DOHH2 (cell line): ENCODE measurements at regions not wholly inside any gene's neighbourhood (a gene's known extent, or its start where the extent isn't known, plus 50 kb on each side); places are given as distances from the start of the nearest gene placed in this dataset.

Experiments
- H3F3A ChIP-seq: fragments of 200-600 bp; sonication (generic), shearing (Covaris generic); 2 replicates; pipeline ENCODE4 v1.6.0; 2016; ENCODE audit warnings: antibody characterized with exemption, mild to moderate bottlenecking; ENCODE audit not compliant: control insufficient read depth, insufficient read depth
- H3K27ac ChIP-seq: fragments of 200-600 bp; sonication (generic); 2 replicates; pipeline ENCODE4 v1.5.1; 2014; ENCODE audit warnings: low read depth, mild to moderate bottlenecking, low read length, moderate library complexity
- H3K27me3 ChIP-seq: fragments of 200-600 bp; sonication (generic); 2 replicates; pipeline ENCODE4 v1.6.1; 2014; ENCODE audit warnings: mild to moderate bottlenecking, low read length, mixed read lengths; ENCODE audit not compliant: control insufficient read depth
- H3K36me3 ChIP-seq: fragments of 200-600 bp; sonication (generic); 2 replicates; pipeline ENCODE4 v1.6.1; 2014; ENCODE audit warnings: mild to moderate bottlenecking, low read length, moderate library complexity, mixed read lengths; ENCODE audit not compliant: control insufficient read depth
- H3K4me1 ChIP-seq: fragments of 200-600 bp; sonication (generic); 2 replicates; pipeline ENCODE4 v1.6.1; 2014; ENCODE audit warnings: mild to moderate bottlenecking, low read length, mixed read lengths; ENCODE audit not compliant: control insufficient read depth
- H3K4me2 ChIP-seq: fragments of 200-600 bp; sonication (generic); 2 replicates; pipeline ENCODE4 v1.6.0; 2014; ENCODE audit warnings: mild to moderate bottlenecking, low read length, moderate library complexity
- H3K4me3 ChIP-seq: fragments of 200-600 bp; sonication (generic); 2 replicates; pipeline ENCODE4 v1.5.1; 2014; ENCODE audit warnings: mild to moderate bottlenecking, low read length, mixed read lengths
- H3K79me2 ChIP-seq: fragments of 200-600 bp; sonication (generic); 2 replicates; pipeline ENCODE4 v1.6.1; 2014; ENCODE audit warnings: mild to moderate bottlenecking, low read length, mixed read lengths; ENCODE audit not compliant: control insufficient read depth
- H3K9me2 ChIP-seq: fragments of 200-600 bp; sonication (generic); replicated peaks from 2 replicates; pipeline ENCODE4 v1.6.1; 2014; ENCODE audit warnings: mild to moderate bottlenecking, low read length, mixed read lengths; ENCODE audit not compliant: control insufficient read depth
- H3K9me3 ChIP-seq: fragments of 200-600 bp; sonication (generic); 2 replicates; pipeline ENCODE4 v1.6.1; 2014; ENCODE audit warnings: antibody characterized with exemption, low read length, mixed read lengths; ENCODE audit not compliant: control insufficient read depth, insufficient read depth
- H4K20me1 ChIP-seq: fragments of 200-600 bp; sonication (generic); 2 replicates; pipeline ENCODE4 v1.6.0; 2014; ENCODE audit warnings: low read depth, mild to moderate bottlenecking, antibody characterized with exemption, low read length, moderate library complexity; ENCODE audit not compliant: control insufficient read depth, insufficient read depth
- CTCF ChIP-seq: fragments of 200-600 bp; sonication (generic); IDR thresholded peaks from one replicate; pipeline ENCODE4 v1.5.1; 2014; ENCODE audit warnings: antibody characterized with exemption, mild to moderate bottlenecking, low read depth, low read length; ENCODE audit not compliant: poor library complexity, severe bottlenecking
- EZH2phosphoT487 ChIP-seq: fragments of 200-600 bp; sonication (generic); IDR thresholded peaks from 2 replicates; pipeline ENCODE4 v1.6.1; 2017; ENCODE audit warnings: borderline replicate concordance, mild to moderate bottlenecking, antibody characterized with exemption, low read length, moderate library complexity, mixed read lengths

- Histone ChIP-seq H3K36me3 (no peaks in the 10 kb centered on the region), H3K27ac (no peak overlapping the region), H3K9me2 (no peaks in the 10 kb centered on the region), H3K4me2 (no peak overlapping the region), H4K20me1 (no peaks in the 10 kb centered on the region), H3K27me3 (no peaks in the 10 kb centered on the region), H3K4me1 (no peaks in the 10 kb centered on the region), H3K79me2 (no peaks in the 10 kb centered on the region), H3F3A (no peaks in the 10 kb centered on the region), H3K9me3 (no peaks in the 10 kb centered on the region), H3K4me3 (no peak overlapping the region)
- TF ChIP-seq EZH2phosphoT487 (no peak), CTCF (no peak)
Observed at GRCh38 chr20:59110607-59111006, 53.0 kb upstream of the ZNF831 start.

- Histone ChIP-seq H3K79me2 (no peaks in the 10 kb centered on the region), H3K27ac (no peak overlapping the region), H3K36me3 (no peaks in the 10 kb centered on the region), H4K20me1 (no peaks in the 10 kb centered on the region), H3K4me1 (peaks cover 12% of the 10 kb centered on the region), H3K4me2 (no peak overlapping the region), H3K9me3 (no peaks in the 10 kb centered on the region), H3K4me3 (no peak overlapping the region), H3F3A (no peaks in the 10 kb centered on the region), H3K27me3 (no peaks in the 10 kb centered on the region), H3K9me2 (no peaks in the 10 kb centered on the region)
- TF ChIP-seq EZH2phosphoT487: no peak
- TF ChIP-seq CTCF: no peak
Observed at GRCh38 chr20:59105581-59105980, 58.0 kb upstream of the ZNF831 start.

GRCh38 chr20:59104831-59105230, 58.8 kb upstream of the ZNF831 start:
- Histone ChIP-seq H3K9me2 (no peaks in the 10 kb centered on the region), H3F3A (no peaks in the 10 kb centered on the region), H4K20me1 (no peaks in the 10 kb centered on the region), H3K9me3 (no peaks in the 10 kb centered on the region), H3K4me2 (no peak overlapping the region), H3K36me3 (no peaks in the 10 kb centered on the region), H3K4me1 (peaks cover 12% of the 10 kb centered on the region), H3K27me3 (no peaks in the 10 kb centered on the region), H3K79me2 (no peaks in the 10 kb centered on the region), H3K4me3 (no peak overlapping the region), H3K27ac (no peak overlapping the region)
- no peak for TF ChIP-seq CTCF
- TF ChIP-seq EZH2phosphoT487: no peak

GRCh38 chr20:59103573-59103972, 60.0 kb upstream of the ZNF831 start:
- Histone ChIP-seq H3K27ac (no peak overlapping the region), H3K36me3 (no peaks in the 10 kb centered on the region), H3F3A (no peaks in the 10 kb centered on the region), H4K20me1 (no peaks in the 10 kb centered on the region), H3K27me3 (no peaks in the 10 kb centered on the region), H3K4me3 (no peak overlapping the region), H3K4me2 (no peak overlapping the region), H3K9me3 (no peaks in the 10 kb centered on the region), H3K79me2 (no peaks in the 10 kb centered on the region), H3K4me1 (peaks cover 12% of the 10 kb centered on the region), H3K9me2 (no peaks in the 10 kb centered on the region)
- TF ChIP-seq EZH2phosphoT487 (no peak), CTCF (no peak)
